ENCODE measurements at regions not wholly inside any gene's neighbourhood (a gene's known extent, or its start where the extent isn't known, plus 50 kb on each side); places are given as distances from the start of the nearest gene placed in this dataset.

DNA sequence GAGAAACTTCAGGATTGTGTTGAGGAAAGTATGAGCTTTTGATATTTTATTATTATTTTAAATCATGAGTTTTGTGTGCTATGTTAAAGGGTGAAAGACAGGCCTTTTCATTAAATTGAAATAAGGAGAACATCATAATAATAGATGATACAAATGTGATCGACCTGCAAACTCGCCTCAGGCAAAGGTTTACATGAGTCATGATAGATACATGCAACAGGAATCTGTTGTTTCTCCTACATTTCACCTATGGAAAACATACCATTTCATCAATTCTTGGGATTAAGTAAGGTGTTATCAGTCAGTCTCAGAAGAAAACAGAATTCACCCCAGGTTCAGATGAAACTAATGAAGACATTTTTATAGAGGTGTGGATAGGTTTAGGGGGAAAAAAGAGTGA is 1992.5 kb upstream of the PIK3C3 start:
- no peak overlapping the region for H3K4me3 Mint-ChIP-seq
- no peak for ATAC-seq (replicated peaks; ENCODE audit: extremely low read depth, poor library complexity, severe bottlenecking)
- DNase-seq (ENCODE audit: low spot score in 2 of 2) = no peak
- H3K4me1 Mint-ChIP-seq = no peaks in the 10 kb centered on the region
- no peaks in the 10 kb centered on the region for H3K27me3 Mint-ChIP-seq
- H3K36me3 Mint-ChIP-seq (ENCODE audit: insufficient read depth) = no peaks in the 10 kb centered on the region
- no peak overlapping the region for H3K27ac Mint-ChIP-seq (ENCODE audit: low read depth)
- H3K9me3 Mint-ChIP-seq = peaks cover 24% of the 10 kb centered on the region

DNA sequence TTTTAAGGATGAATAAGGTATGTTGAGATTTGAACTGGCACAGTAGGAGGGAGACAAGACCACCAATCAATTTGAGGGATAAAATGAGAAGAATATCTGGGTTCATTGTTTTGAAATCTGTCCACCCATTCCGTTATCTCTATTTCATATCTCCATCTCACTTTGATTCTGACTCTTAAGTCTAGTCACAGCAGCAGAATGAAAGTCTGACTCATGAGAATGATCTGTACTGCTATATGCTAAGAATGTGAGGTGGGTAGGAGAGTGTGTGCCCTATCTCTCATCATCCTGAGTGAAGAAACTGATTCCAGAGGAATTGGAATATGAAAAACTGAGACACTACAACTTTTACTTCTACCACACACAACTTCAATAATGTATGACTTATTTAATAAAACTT is 1994.5 kb upstream of the PIK3C3 start:
- DNase-seq (ENCODE audit: low spot score in 2 of 2) = no peak
- ATAC-seq (replicated peaks; ENCODE audit: extremely low read depth, poor library complexity, severe bottlenecking) = no peak
- Mint-ChIP-seq H3K27me3 (no peaks in the 10 kb centered on the region), H3K36me3 (ENCODE audit: insufficient read depth) (no peaks in the 10 kb centered on the region), H3K4me1 (no peaks in the 10 kb centered on the region), H3K4me3 (no peak overlapping the region), H3K9me3 (peaks cover 33% of the 10 kb centered on the region), H3K27ac (ENCODE audit: low read depth) (no peak overlapping the region)

DNA sequence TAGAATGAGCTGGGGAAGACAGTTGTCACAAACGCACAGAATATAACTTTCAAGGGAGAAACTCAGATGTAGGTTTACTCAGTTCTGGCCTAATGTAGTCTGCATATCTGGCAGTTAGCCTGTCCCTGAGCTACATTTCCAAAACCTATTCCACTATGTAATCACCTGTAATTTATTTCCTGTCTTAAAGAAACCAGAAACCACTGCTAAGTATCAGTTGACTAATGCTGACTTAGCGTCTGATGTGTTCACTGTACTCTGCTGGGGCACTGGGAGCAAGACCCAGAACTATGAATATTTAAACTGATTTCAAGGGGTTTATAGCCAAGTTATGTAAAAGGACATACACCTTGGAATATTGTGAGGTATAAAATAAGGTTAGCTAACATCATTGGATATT is 1995.2 kb upstream of the PIK3C3 start:
- Mint-ChIP-seq H3K4me1 (no peaks in the 10 kb centered on the region), H3K36me3 (ENCODE audit: insufficient read depth) (no peaks in the 10 kb centered on the region), H3K27ac (ENCODE audit: low read depth) (no peak overlapping the region), H3K9me3 (peaks cover 28% of the 10 kb centered on the region), H3K27me3 (no peaks in the 10 kb centered on the region), H3K4me3 (no peak overlapping the region)
- DNase-seq (ENCODE audit: low spot score in 2 of 2) (no peak), ATAC-seq (replicated peaks; ENCODE audit: extremely low read depth, poor library complexity, severe bottlenecking) (no peak)

DNA sequence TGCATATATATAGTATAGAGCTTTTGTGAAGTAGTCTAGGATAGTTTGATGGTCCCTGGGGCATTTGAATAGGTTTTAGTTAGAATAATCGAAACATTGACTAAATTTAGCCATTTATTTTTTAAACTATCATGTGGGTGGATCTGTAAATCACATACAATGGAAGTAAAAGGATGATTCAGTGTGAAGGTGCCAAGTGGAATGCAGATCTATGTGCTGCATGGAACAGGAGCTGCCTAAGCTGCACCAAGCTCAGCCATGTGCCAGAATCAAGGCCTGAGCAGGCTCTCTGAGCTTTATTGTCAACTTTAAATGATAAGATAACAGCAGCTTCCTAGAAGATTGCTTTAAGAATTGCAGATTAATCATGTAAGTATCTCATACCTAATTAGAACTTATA is 1996.2 kb upstream of the PIK3C3 start:
- Mint-ChIP-seq H3K27me3 (no peaks in the 10 kb centered on the region), H3K36me3 (ENCODE audit: insufficient read depth) (no peaks in the 10 kb centered on the region), H3K4me3 (no peak overlapping the region), H3K27ac (ENCODE audit: low read depth) (no peak overlapping the region), H3K4me1 (no peaks in the 10 kb centered on the region), H3K9me3 (peaks cover 24% of the 10 kb centered on the region)
- DNase-seq (ENCODE audit: low spot score in 2 of 2) = no peak
- ATAC-seq (replicated peaks; ENCODE audit: extremely low read depth, poor library complexity, severe bottlenecking) = no peak

DNA sequence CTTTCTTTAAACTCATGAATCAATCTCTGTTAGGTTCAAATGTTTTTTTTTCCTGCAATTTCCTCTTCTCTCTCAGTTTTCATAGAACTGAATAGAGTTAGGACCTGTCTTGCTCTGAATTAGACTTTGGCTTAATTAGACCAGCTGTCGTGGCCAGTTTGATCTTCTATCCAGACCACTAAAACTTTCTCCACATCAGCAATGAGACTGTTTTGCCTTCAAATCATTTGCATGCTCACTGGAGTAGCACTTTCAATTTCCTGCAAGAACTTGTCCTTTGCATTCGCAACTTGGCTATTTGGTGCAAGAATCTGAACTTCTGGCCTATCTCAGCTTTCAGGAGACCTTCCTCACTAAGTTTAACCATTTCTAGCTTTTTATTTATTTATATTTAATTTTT is 2002.2 kb upstream of the PIK3C3 start:
- H3K36me3 Mint-ChIP-seq (ENCODE audit: insufficient read depth) = no peaks in the 10 kb centered on the region
- no peaks in the 10 kb centered on the region for H3K27me3 Mint-ChIP-seq
- ATAC-seq (replicated peaks; ENCODE audit: extremely low read depth, poor library complexity, severe bottlenecking) = no peak
- H3K27ac Mint-ChIP-seq (ENCODE audit: low read depth) = no peak overlapping the region
- no peak for DNase-seq (ENCODE audit: low spot score in 2 of 2)
- H3K4me3 Mint-ChIP-seq = no peak overlapping the region
- H3K9me3 Mint-ChIP-seq = peaks cover 17% of the 10 kb centered on the region
- H3K4me1 Mint-ChIP-seq = no peaks in the 10 kb centered on the region

DNA sequence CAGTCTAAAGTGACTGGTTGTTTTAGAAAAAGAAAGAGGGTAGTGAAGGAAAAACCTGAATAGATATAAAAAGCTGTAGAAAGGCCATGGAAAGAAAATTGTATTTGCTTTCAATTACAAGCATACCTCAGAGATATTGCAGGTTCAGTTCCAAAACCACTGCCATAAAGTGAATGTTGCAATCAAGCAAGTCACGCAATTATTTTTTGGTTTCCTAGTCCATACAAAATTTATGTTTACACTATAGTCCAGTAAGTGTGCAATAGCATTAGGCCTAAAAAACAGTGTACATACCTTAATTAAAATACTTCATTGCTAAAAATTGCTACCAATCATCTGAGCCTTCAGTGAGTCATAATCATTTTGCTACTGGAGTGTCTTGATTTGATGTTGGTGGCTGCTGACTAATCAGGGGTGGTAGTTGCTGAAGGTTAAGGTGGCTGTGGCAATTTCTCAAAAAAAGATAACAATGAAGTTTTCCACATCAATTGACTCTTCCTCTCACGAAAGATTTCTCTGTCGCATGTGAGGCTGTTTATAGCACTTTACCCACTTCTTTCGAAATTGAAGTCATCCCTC is 2003.8 kb upstream of the PIK3C3 start:
- ATAC-seq (replicated peaks; ENCODE audit: extremely low read depth, poor library complexity, severe bottlenecking) (no peak), DNase-seq (ENCODE audit: low spot score in 2 of 2) (no peak)
- H3K4me3 Mint-ChIP-seq = no peak overlapping the region
- no peak overlapping the region for H3K27ac Mint-ChIP-seq (ENCODE audit: low read depth)
- no peaks in the 10 kb centered on the region for H3K27me3 Mint-ChIP-seq
- H3K4me1 Mint-ChIP-seq = no peaks in the 10 kb centered on the region
- no peaks in the 10 kb centered on the region for H3K36me3 Mint-ChIP-seq (ENCODE audit: insufficient read depth)
- H3K9me3 Mint-ChIP-seq = peaks cover 9% of the 10 kb centered on the region

DNA sequence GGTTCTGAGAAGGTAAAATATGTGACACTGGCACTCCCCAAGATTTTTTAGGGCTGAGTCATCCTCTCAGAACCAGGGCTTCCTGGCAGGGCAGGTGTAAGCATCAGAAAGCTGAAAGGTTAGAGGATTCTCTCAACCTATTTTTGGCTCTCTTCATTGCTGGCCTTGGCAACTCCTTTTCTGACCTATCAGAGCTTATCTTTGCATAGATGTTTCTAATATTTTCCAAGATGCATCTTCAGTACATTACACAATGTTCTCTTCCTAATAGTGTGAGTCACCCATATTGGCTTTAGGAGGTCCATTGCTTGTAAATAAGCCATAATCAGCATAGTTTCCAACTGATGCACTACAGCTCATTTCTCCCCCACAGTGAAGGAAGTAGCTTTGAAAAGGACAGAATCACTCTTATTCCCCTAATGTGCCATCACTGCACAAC is 2008.4 kb upstream of the PIK3C3 start:
- Mint-ChIP-seq H3K27ac (ENCODE audit: low read depth) (no peak overlapping the region), H3K36me3 (ENCODE audit: insufficient read depth) (no peaks in the 10 kb centered on the region)

DNA sequence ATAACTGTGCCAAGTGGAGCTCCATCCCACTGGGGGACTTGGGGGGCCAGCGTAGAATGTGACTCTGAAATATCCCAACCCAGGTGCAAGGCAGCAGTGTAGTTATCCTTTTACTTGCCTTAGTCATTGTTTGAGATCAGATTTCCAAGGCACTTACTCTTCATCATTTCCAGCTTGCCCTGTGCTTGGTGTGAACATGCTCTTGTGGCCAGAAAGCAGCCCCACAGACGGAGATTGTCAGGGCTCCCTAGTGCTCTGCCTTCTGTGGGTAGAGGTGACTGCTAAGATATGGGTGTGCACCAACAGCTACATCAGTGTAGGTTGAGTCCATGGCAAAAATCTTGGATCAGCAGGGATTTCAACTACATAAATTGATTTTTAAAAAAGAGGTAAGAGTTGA is 2010.0 kb upstream of the PIK3C3 start:
- H3K4me3 Mint-ChIP-seq = no peak overlapping the region
- DNase-seq (ENCODE audit: low spot score in 2 of 2) = no peak

More for the DNA sequence above, 2008.4 kb upstream of the PIK3C3 start:
- H3K4me1 Mint-ChIP-seq = no peaks in the 10 kb centered on the region
- peaks cover 7% of the 10 kb centered on the region for H3K9me3 Mint-ChIP-seq
- no peaks in the 10 kb centered on the region for H3K27me3 Mint-ChIP-seq
- DNase-seq (ENCODE audit: low spot score in 2 of 2) = no peak
- no peak for ATAC-seq (replicated peaks; ENCODE audit: extremely low read depth, poor library complexity, severe bottlenecking)
- no peak overlapping the region for H3K4me3 Mint-ChIP-seq

DNA sequence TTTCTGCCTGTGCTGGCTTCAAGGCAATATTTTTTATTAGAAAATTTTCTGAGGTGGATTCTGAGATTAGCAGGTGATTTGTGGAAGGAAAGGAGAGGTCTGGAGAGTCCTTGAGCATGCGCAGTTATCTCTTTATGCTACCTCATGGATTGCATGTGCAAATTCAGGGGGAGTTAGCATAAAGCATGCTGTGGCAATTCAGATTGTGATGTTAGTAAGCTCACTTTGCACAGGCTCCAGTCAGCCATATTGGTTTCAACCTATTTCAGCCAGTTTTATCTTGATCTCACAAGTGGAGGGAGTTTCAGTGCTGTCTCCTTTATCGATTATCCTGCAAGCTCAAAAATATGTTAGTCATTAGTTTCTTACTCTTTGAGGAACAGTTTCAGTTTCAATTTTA is 2012.3 kb upstream of the PIK3C3 start:
- no peaks in the 10 kb centered on the region for H3K36me3 Mint-ChIP-seq (ENCODE audit: insufficient read depth)
- no peaks in the 10 kb centered on the region for H3K27me3 Mint-ChIP-seq
- H3K27ac Mint-ChIP-seq (ENCODE audit: low read depth) = no peak overlapping the region
- no peak for DNase-seq (ENCODE audit: low spot score in 2 of 2)
- no peaks in the 10 kb centered on the region for H3K4me1 Mint-ChIP-seq
- no peak for ATAC-seq (replicated peaks; ENCODE audit: extremely low read depth, poor library complexity, severe bottlenecking)
- peaks cover 16% of the 10 kb centered on the region for H3K9me3 Mint-ChIP-seq
- no peak overlapping the region for H3K4me3 Mint-ChIP-seq

More for the DNA sequence above, 2010.0 kb upstream of the PIK3C3 start:
- Mint-ChIP-seq H3K36me3 (ENCODE audit: insufficient read depth) (no peaks in the 10 kb centered on the region), H3K27me3 (no peaks in the 10 kb centered on the region), H3K27ac (ENCODE audit: low read depth) (no peak overlapping the region), H3K9me3 (peaks cover 5% of the 10 kb centered on the region), H3K4me1 (no peaks in the 10 kb centered on the region)
- no peak for ATAC-seq (replicated peaks; ENCODE audit: extremely low read depth, poor library complexity, severe bottlenecking)

DNA sequence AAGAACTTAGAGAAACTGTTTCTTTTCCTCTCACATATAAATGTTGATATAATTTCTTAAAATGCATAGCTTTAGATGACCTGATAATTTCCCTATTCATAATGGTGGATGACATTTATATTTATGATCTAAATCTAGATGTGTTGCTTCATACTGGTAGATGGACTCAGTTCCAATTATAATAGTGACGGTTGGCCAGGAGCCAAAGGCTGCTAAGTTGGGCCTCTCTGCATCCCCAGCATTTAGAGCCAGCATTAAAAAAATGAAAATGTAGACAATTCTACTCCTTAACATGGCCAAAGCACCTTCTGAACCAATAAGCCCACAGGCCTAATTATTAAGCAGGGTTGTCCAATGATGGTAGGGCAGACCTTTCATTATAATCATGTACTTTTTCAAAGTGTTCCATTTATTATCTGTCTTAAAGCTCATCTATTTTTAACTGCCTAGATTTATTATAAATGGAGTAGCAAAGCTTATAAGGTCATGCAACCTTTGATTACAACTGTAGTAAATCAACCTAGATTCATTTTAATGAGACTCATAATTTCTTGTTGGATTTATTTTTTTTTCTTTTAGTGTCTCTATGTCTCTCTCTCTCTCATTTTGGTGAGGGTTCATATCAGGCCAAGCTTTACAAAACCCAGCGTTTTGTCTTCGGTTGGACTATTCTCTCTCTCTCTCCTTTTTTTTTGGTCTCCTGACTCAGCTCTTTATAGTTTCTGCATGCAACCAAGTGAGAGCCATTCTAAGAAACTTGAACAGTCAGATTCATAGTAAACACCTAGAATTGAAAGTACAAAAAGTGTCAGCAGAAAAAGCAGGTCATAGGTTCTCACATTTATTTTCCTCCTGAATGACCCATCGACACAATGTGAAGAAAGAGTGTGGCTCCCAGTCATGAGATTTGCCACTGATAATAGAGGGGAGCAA is 2016.1 kb upstream of the PIK3C3 start:
- ATAC-seq (replicated peaks; ENCODE audit: extremely low read depth, poor library complexity, severe bottlenecking) (no peak), DNase-seq (ENCODE audit: low spot score in 2 of 2) (no peak)
- Mint-ChIP-seq H3K4me3 (no peak overlapping the region), H3K36me3 (ENCODE audit: insufficient read depth) (no peaks in the 10 kb centered on the region), H3K9me3 (peaks cover 28% of the 10 kb centered on the region), H3K4me1 (no peaks in the 10 kb centered on the region), H3K27me3 (no peaks in the 10 kb centered on the region), H3K27ac (ENCODE audit: low read depth) (no peak overlapping the region)

DNA sequence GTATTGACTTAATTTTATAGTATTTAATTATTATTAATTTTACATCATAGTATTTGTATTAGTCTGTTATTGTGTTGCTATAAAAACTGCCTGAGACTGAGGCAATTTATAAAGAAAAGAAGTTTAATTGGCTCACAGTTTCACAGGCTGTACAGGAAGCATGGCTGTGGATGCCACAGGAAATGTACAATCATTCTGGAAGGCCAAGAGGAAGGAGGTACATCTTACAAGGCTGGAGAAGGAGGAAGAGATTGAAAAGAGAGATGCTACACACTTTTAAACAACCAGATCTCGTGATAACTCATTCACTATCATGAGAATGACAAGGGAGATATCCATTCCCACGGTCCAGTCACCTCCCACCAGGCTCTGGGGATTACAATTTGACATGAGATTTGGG is 2019.4 kb upstream of the PIK3C3 start:
- DNase-seq (ENCODE audit: low spot score in 2 of 2) (no peak), ATAC-seq (replicated peaks; ENCODE audit: extremely low read depth, poor library complexity, severe bottlenecking) (no peak)
- H3K4me1 Mint-ChIP-seq = no peaks in the 10 kb centered on the region
- H3K9me3 Mint-ChIP-seq = peaks cover 22% of the 10 kb centered on the region
- H3K27me3 Mint-ChIP-seq = no peaks in the 10 kb centered on the region
- H3K36me3 Mint-ChIP-seq (ENCODE audit: insufficient read depth) = no peaks in the 10 kb centered on the region
- no peak overlapping the region for H3K27ac Mint-ChIP-seq (ENCODE audit: low read depth)
- no peak overlapping the region for H3K4me3 Mint-ChIP-seq

DNA sequence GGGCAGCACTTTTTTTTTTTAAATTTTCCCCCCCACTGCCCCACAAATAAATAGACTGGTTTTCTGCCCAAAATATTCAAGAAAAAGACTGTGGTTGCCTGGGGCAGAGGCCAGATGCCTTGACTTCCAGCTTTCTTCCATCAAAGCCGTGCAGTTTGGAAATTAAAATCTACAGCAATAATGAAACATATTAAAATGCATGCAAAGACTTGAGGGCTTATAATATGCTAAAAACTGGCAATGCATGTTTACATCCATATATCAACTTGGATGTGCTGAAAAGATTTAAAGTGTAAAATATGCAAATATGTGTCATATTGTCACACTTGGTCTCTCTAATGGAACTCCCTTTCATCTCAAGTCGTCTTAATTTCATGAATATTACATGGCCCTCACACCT is 2036.2 kb upstream of the PIK3C3 start:
- H3K36me3 Mint-ChIP-seq (ENCODE audit: insufficient read depth) = no peaks in the 10 kb centered on the region
- no peaks in the 10 kb centered on the region for H3K4me1 Mint-ChIP-seq
- H3K9me3 Mint-ChIP-seq = peaks cover 12% of the 10 kb centered on the region
- DNase-seq (ENCODE audit: low spot score in 2 of 2) (no peak), ATAC-seq (replicated peaks; ENCODE audit: extremely low read depth, poor library complexity, severe bottlenecking) (no peak)
- H3K27me3 Mint-ChIP-seq = no peaks in the 10 kb centered on the region
- no peak overlapping the region for H3K4me3 Mint-ChIP-seq
- H3K27ac Mint-ChIP-seq (ENCODE audit: low read depth) = no peak overlapping the region

DNA sequence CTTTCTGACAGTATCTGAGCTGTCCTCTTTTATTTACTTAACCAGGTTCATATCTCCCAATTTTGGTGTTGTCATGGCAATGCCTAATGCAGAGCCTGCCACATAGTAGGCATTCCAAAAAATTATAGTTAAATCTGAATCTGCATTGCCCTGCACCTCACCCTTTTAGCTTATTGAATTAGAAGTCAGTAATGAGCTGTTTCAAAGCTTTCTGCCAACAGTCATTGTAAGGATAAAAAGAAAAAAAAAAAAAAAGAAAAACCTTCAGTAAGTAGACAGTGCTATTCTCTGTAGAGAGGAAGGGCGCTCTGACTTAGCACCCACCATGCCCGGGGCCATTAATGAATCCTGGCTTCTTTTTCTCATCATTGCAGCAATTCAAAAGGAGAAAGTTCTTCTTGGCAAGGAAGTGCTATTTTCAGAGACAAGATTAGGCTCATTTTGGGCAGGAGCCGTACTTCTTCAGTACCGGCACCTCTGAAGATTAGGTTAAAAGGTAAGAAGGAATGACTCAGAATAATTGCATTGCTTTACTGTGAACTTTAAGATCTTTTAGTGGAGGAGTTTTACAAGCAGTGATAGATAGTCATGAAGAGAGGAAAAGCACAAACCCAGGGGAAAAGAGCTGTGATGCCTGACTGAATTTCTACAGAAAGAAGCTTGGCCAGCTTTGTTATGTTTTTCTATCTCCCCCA is 2041.2 kb upstream of the PIK3C3 start:
- Mint-ChIP-seq H3K4me3 (no peak overlapping the region), H3K27me3 (no peaks in the 10 kb centered on the region), H3K36me3 (ENCODE audit: insufficient read depth) (no peaks in the 10 kb centered on the region), H3K4me1 (no peaks in the 10 kb centered on the region), H3K27ac (ENCODE audit: low read depth) (no peak overlapping the region), H3K9me3 (peaks cover 32% of the 10 kb centered on the region)
- ATAC-seq (replicated peaks; ENCODE audit: extremely low read depth, poor library complexity, severe bottlenecking) (no peak), DNase-seq (ENCODE audit: low spot score in 2 of 2) (no peak)

Measured in central memory CD8-positive, alpha-beta T cell (primary cell).